GM10266 (cell line): ENCODE measurements at regions not wholly inside any gene's neighbourhood (a gene's known extent, or its start where the extent isn't known, plus 50 kb on each side); places are given as distances from the start of the nearest gene placed in this dataset.

Experiments
- DNase-seq: peaks from one replicate; pipeline ENCODE4 v3.0.0; 2012; ENCODE audit errors: extremely low spot score
- CTCF ChIP-seq: IDR thresholded peaks from 2 replicates; pipeline ENCODE4 v1.5.1; 2012; ENCODE audit warnings: mild to moderate bottlenecking, low read depth; ENCODE audit not compliant: control insufficient read depth, insufficient read depth; ENCODE audit errors: missing control alignments

GRCh38 chr3:106228271-106228670 lies 359.5 kb upstream of the CBLB start:
- TF ChIP-seq CTCF, result no peak
- DNase-seq, result no peak

GRCh38 chr3:106229495-106230278 lies 360.9 kb upstream of the CBLB start:
- no peak for DNase-seq
- no peak for TF ChIP-seq CTCF

GRCh38 chr3:106231086-106231485 lies 362.3 kb upstream of the CBLB start:
- TF ChIP-seq CTCF, result no peak
- no peak for DNase-seq

- TF ChIP-seq CTCF, result no peak
- no peak for DNase-seq
Observed at GRCh38 chr3:106232956-106233355, 364.1 kb upstream of the CBLB start.

GRCh38 chr3:106239195-106239697 lies 370.4 kb upstream of the CBLB start:
- no peak for TF ChIP-seq CTCF
- DNase-seq, result no peak

GRCh38 chr3:106241593-106241992 lies 372.8 kb upstream of the CBLB start:
- TF ChIP-seq CTCF, result no peak
- DNase-seq, result no peak

- TF ChIP-seq CTCF, result no peak
- peak; percentile 5 for DNase-seq
Observed at GRCh38 chr3:106242781-106243180, 374.0 kb upstream of the CBLB start.
